ENCODE measurements at regions not wholly inside any gene's neighbourhood (a gene's known extent, or its start where the extent isn't known, plus 50 kb on each side); places are given as distances from the start of the nearest gene placed in this dataset.

DNA sequence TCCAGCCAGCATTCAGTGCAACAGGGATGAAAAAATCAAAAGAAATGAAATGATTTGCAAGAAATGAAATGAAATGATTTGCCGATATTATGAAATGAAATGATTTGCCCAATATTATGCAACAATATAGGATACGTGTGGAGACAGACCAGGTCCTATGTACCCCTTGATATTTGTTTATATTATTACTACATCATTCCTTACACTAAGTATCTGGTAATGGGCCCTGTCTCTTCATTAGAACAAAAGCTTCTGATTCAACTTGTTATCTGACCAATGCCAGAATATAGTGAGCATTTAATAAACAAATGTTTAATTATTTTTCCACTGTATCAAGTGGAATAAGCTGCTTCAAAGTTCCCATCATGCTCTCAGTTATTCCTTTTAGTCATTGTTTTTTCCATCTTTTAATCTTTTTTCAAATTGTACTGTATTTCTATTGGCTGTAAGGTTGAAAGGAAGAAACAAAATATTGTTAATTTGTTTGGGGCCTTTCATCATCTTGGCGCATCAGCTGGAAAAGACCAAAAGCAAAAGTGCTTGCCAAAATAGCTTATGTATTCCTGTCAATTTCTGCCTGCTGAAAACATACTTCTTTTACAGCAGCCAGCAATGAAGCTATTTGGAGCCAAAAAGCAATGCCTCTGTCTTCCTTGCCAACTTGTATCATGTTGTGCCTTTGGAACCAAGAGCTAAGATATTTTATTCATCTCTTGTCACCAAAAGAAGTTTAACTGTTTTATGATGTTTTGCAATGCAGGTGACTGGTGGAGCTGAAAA lies 2314.9 kb downstream of the LRRC4C start:
- DNase-seq, result no peak
- H3K27me3 Mint-ChIP-seq (ENCODE audit: low read depth in 3 of 3), result no peaks in the 10 kb centered on the region
- H2AFZ ChIP-seq (ENCODE audit: insufficient read depth, low read depth, low read length, poor library complexity, severe bottlenecking), result no peak overlapping the region
- 100% methylated on average over 1 of the region's 3 CpGs for whole genome bisulfite sequencing (ENCODE audit: insufficient coverage)
- H3K4me1 ChIP-seq (ENCODE audit: control insufficient read depth in 1 of 2, insufficient read depth in 2 of 2, low read length in 2 of 2), result no peaks in the 10 kb centered on the region
- no peaks in the 10 kb centered on the region for H3K79me2 ChIP-seq (ENCODE audit: insufficient read depth, low read length)
- no peak overlapping the region for H3K4me3 ChIP-seq (replicated peaks in 1 of 3; ENCODE audit: low read depth in 2 of 3, low read length in 3 of 3)
- TF ChIP-seq CTCF (IDR thresholded peaks at IDR 0.05), result no peak
- intact Hi-C loops (cut with micrococcal nuclease), result no loop called here
- no peak overlapping the region for H3K27ac ChIP-seq (ENCODE audit: low read depth in 1 of 2, low read length in 2 of 2)
- no peak overlapping the region for H3K4me2 ChIP-seq (replicated peaks; ENCODE audit: extremely low read depth, low read length, poor library complexity, severe bottlenecking)
- no peaks in the 10 kb centered on the region for H3K27me3 ChIP-seq (ENCODE audit: control insufficient read depth in 2 of 2, insufficient read depth in 2 of 2, low read length in 2 of 2)
- H3K27ac Mint-ChIP-seq, result no peak overlapping the region
- no peaks in the 10 kb centered on the region for H4K20me1 ChIP-seq (ENCODE audit: insufficient read depth, low read length)
- peaks cover 0 to 5% (median 0%) of the 10 kb centered on the region in 7 donors for H3K9me3 Mint-ChIP-seq
- no peaks in the 10 kb centered on the region for H3K36me3 ChIP-seq (replicated peaks in 1 of 2; ENCODE audit: control insufficient read depth in 1 of 2, insufficient read depth in 2 of 2, low read length in 2 of 2)
- no peak overlapping the region for H3K4me3 Mint-ChIP-seq
- H3K9me3 ChIP-seq (replicated peaks in 1 of 2; ENCODE audit: control insufficient read depth in 1 of 2, insufficient read depth in 1 of 2, low read length in 2 of 2), result no peaks in the 10 kb centered on the region
- no peaks in the 10 kb centered on the region for H3K36me3 Mint-ChIP-seq
- no peak overlapping the region for H3K9ac ChIP-seq (ENCODE audit: insufficient read depth, low read length, poor library complexity, severe bottlenecking)
- no peaks in the 10 kb centered on the region for H3K4me1 Mint-ChIP-seq

DNA sequence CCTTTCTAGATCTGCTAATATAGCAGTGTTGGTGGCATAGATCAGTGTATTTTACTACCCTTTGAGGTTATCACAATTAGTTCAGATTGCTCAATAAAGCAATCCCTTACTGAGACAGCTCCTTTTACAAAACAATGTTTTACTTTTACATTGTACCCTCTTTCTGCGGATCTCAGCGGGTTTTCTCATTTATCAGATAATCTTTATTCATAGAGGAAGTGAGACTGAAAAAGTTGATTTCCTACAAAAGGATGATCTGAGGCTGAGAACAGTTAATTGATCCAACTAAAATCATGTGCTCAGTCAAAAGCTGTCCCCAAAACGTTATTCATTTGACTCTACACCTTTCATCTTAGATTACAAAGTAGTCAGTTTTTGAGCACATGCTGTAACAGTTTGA lies 2319.9 kb downstream of the LRRC4C start:
- no peak overlapping the region for H2AFZ ChIP-seq (ENCODE audit: insufficient read depth, low read depth, low read length, poor library complexity, severe bottlenecking)
- peaks cover 0 to 5% (median 0%) of the 10 kb centered on the region in 7 donors for H3K9me3 Mint-ChIP-seq
- no peaks in the 10 kb centered on the region for H3K4me1 Mint-ChIP-seq
- no peaks in the 10 kb centered on the region for H4K20me1 ChIP-seq (ENCODE audit: insufficient read depth, low read length)
- no CpG with 5 or more reads among the region's 3 CpGs for WGBS (ENCODE audit: insufficient coverage)
- H3K36me3 Mint-ChIP-seq, result no peaks in the 10 kb centered on the region
- no peaks in the 10 kb centered on the region for H3K4me1 ChIP-seq (ENCODE audit: control insufficient read depth in 1 of 2, insufficient read depth in 2 of 2, low read length in 2 of 2)
- no peak overlapping the region for H3K9ac ChIP-seq (ENCODE audit: insufficient read depth, low read length, poor library complexity, severe bottlenecking)
- no peaks in the 10 kb centered on the region for H3K27me3 Mint-ChIP-seq (ENCODE audit: low read depth in 3 of 3)
- H3K79me2 ChIP-seq (ENCODE audit: insufficient read depth, low read length), result no peaks in the 10 kb centered on the region
- H3K9me3 ChIP-seq (replicated peaks in 1 of 2; ENCODE audit: control insufficient read depth in 1 of 2, insufficient read depth in 1 of 2, low read length in 2 of 2), result peaks cover 6% of the 10 kb centered on the region in 2 donors
- no peak overlapping the region for H3K27ac ChIP-seq (ENCODE audit: low read depth in 1 of 2, low read length in 2 of 2)
- no peak overlapping the region for H3K4me2 ChIP-seq (replicated peaks; ENCODE audit: extremely low read depth, low read length, poor library complexity, severe bottlenecking)
- no peaks in the 10 kb centered on the region for H3K36me3 ChIP-seq (replicated peaks in 1 of 2; ENCODE audit: control insufficient read depth in 1 of 2, insufficient read depth in 2 of 2, low read length in 2 of 2)
- no peaks in the 10 kb centered on the region for H3K27me3 ChIP-seq (ENCODE audit: control insufficient read depth in 2 of 2, insufficient read depth in 2 of 2, low read length in 2 of 2)
- DNase-seq, result no peak
- intact Hi-C loops (cut with micrococcal nuclease), result no loop called here
- TF ChIP-seq CTCF (IDR thresholded peaks at IDR 0.05), result no peak
- no peak overlapping the region for H3K4me3 ChIP-seq (replicated peaks in 1 of 3; ENCODE audit: low read depth in 2 of 3, low read length in 3 of 3)
- no peak overlapping the region for H3K4me3 Mint-ChIP-seq
- no peak overlapping the region for H3K27ac Mint-ChIP-seq
